Mesothelial cell of epicardium (in vitro differentiated cells): ENCODE measurements at regions not wholly inside any gene's neighbourhood (a gene's known extent, or its start where the extent isn't known, plus 50 kb on each side); places are given as distances from the start of the nearest gene placed in this dataset.
"Not testable (repeated sequence)": the region's sequence is repeated elsewhere in the genome, so short reads cannot be mapped to it uniquely, and the experiment has no call there.

Experiments
- DNase-seq, 2 experiments: peaks; one replicate each; pipeline ENCODE4 v3.0.0; 2021; ENCODE audit warnings: low spot score in 2 of 2; ENCODE audit not compliant: unreplicated experiment in 2 of 2
- H3K27ac Mint-ChIP-seq: 2 replicates; pipeline ENCODE4 v1.8.0; 2021; ENCODE audit warnings: mixed read lengths
- H3K27me3 Mint-ChIP-seq: 2 replicates; pipeline ENCODE4 v1.8.0; 2021; ENCODE audit warnings: low read depth, mixed read lengths
- H3K36me3 Mint-ChIP-seq: 2 replicates; pipeline ENCODE4 v1.8.0; 2021; ENCODE audit warnings: mixed read lengths
- H3K4me1 Mint-ChIP-seq: 2 replicates; pipeline ENCODE4 v1.8.0; 2021; ENCODE audit warnings: mixed read lengths
- H3K4me3 Mint-ChIP-seq: 2 replicates; pipeline ENCODE4 v1.8.0; 2021; ENCODE audit warnings: mild to moderate bottlenecking, moderate library complexity, mixed read lengths
- H3K9me3 Mint-ChIP-seq: 2 replicates; pipeline ENCODE4 v1.8.0; 2021; ENCODE audit warnings: mixed read lengths
- CTCF ChIP-seq: fragments of 200-600 bp; sonication (generic); IDR thresholded peaks from one replicate; pipeline ENCODE4 v1.5.0; 2021; ENCODE audit warnings: antibody characterized with exemption; ENCODE audit not compliant: unreplicated experiment

GRCh38 chr2:94737736-94738342 is 133.4 kb upstream of the TEKT4 start:
- H3K27me3 Mint-ChIP-seq, H3K36me3 Mint-ChIP-seq, DNase-seq: not testable (repeated sequence)

GRCh38 chr2:94753466-94753998 is 117.7 kb upstream of the TEKT4 start:
- H3K27me3 Mint-ChIP-seq = no peaks in the 10 kb centered on the region
- H3K4me3 Mint-ChIP-seq = no peak overlapping the region
- H3K9me3 Mint-ChIP-seq = peaks cover 70% of the 10 kb centered on the region
- no peak for TF ChIP-seq CTCF
- DNase-seq = no peak
- no peak overlapping the region for H3K27ac Mint-ChIP-seq
- no peaks in the 10 kb centered on the region for H3K36me3 Mint-ChIP-seq
- H3K4me1 Mint-ChIP-seq = no peaks in the 10 kb centered on the region

More at GRCh38 chr2:94737736-94738342, 133.4 kb upstream of the TEKT4 start:
- not testable (repeated sequence) for H3K4me1 Mint-ChIP-seq, H3K4me3 Mint-ChIP-seq, H3K27ac Mint-ChIP-seq
- H3K9me3 Mint-ChIP-seq = peaks cover 38% of the 10 kb centered on the region

GRCh38 chr2:94758546-94758945 is 112.7 kb upstream of the TEKT4 start:
- DNase-seq = no peak
- Mint-ChIP-seq H3K27me3 (no peaks in the 10 kb centered on the region), H3K27ac (no peak overlapping the region), H3K9me3 (peaks cover 48% of the 10 kb centered on the region), H3K36me3 (no peaks in the 10 kb centered on the region), H3K4me1 (no peaks in the 10 kb centered on the region), H3K4me3 (no peak overlapping the region)
- no peak for TF ChIP-seq CTCF

GRCh38 chr2:94759211-94759610 is 112.0 kb upstream of the TEKT4 start:
- TF ChIP-seq CTCF = no peak
- no peak for DNase-seq
- Mint-ChIP-seq H3K4me3 (no peak overlapping the region), H3K4me1 (no peaks in the 10 kb centered on the region), H3K27ac (no peak overlapping the region), H3K36me3 (no peaks in the 10 kb centered on the region), H3K9me3 (peaks cover 47% of the 10 kb centered on the region), H3K27me3 (no peaks in the 10 kb centered on the region)

- Mint-ChIP-seq H3K27me3 (no peaks in the 10 kb centered on the region), H3K27ac (no peak overlapping the region), H3K4me3 (no peak overlapping the region), H3K9me3 (peaks cover 51% of the 10 kb centered on the region), H3K4me1 (no peaks in the 10 kb centered on the region), H3K36me3 (no peaks in the 10 kb centered on the region)
- no peak for TF ChIP-seq CTCF
- DNase-seq = no peak
Observed at GRCh38 chr2:94762600-94762999, 108.6 kb upstream of the TEKT4 start.

GRCh38 chr2:94763318-94763717 is 107.9 kb upstream of the TEKT4 start:
- DNase-seq = no peak
- Mint-ChIP-seq H3K9me3 (peaks cover 56% of the 10 kb centered on the region), H3K27me3 (no peaks in the 10 kb centered on the region), H3K4me1 (no peaks in the 10 kb centered on the region), H3K4me3 (no peak overlapping the region), H3K36me3 (no peaks in the 10 kb centered on the region), H3K27ac (no peak overlapping the region)
- TF ChIP-seq CTCF = no peak

GRCh38 chr2:94764331-94764730 is 106.9 kb upstream of the TEKT4 start:
- peaks cover 51% of the 10 kb centered on the region for H3K9me3 Mint-ChIP-seq
- not testable (repeated sequence) for H3K4me3 Mint-ChIP-seq, H3K4me1 Mint-ChIP-seq, H3K36me3 Mint-ChIP-seq, H3K27me3 Mint-ChIP-seq, H3K27ac Mint-ChIP-seq, DNase-seq
